ENCODE measurements at regions not wholly inside any gene's neighbourhood (a gene's known extent, or its start where the extent isn't known, plus 50 kb on each side); places are given as distances from the start of the nearest gene placed in this dataset.

- FAIRE-seq (no peak), DNase-seq (ENCODE audit: low read depth, low spot score) (no peak)
- Histone ChIP-seq H3K9ac (ENCODE audit: control insufficient read depth, extremely low read depth, insufficient read depth, low read length) (peak overlapping the region; percentile 0), H3K4me1 (ENCODE audit: control insufficient read depth, extremely low read depth, insufficient read depth, low read length) (peaks cover 24% of the 10 kb centered on the region), H3K4me2 (ENCODE audit: control insufficient read depth, extremely low read depth, insufficient read depth, low read depth, low read length) (peak overlapping the region; percentile 72), H3K9me3 (ENCODE audit: control insufficient read depth, low read depth, low read length) (no peaks in the 10 kb centered on the region), H3K4me3 (ENCODE audit: control insufficient read depth in 2 of 3, extremely low read depth in 1 of 3, insufficient read depth in 2 of 3, low read depth in 1 of 3, low read length in 3 of 3) (peak overlapping the region in 1 of 3 experiments; percentile 2), H2AFZ (ENCODE audit: control insufficient read depth, low read length) (no peak overlapping the region), H3K79me2 (ENCODE audit: control insufficient read depth, insufficient read depth, low read length) (no peaks in the 10 kb centered on the region), H3K36me3 (ENCODE audit: control insufficient read depth in 2 of 2, extremely low read depth in 1 of 2, insufficient read depth in 2 of 2, low read length in 2 of 2) (no peaks in the 10 kb centered on the region), H3K9me1 (ENCODE audit: control insufficient read depth, extremely low read depth, insufficient read depth, low read length) (no peaks in the 10 kb centered on the region), H3K27me3 (ENCODE audit: control insufficient read depth, extremely low read depth, insufficient read depth, low read length) (no peaks in the 10 kb centered on the region), H3K27ac (ENCODE audit: control insufficient read depth, insufficient read depth, low read length) (peak overlapping the region; percentile 85), H4K20me1 (ENCODE audit: control insufficient read depth, extremely low read depth, insufficient read depth, low read length) (no peaks in the 10 kb centered on the region)
- TF ChIP-seq CTCF (optimal IDR thresholded peaks at IDR 0.05 in 1 of 3, IDR thresholded peaks at IDR 0.05 in 1 of 3, conservative IDR thresholded peaks at IDR 0.05 in 1 of 3; ENCODE audit: extremely low read depth in 1 of 3, insufficient read depth in 2 of 3, low read length in 3 of 3) (no peak), EZH2 (IDR thresholded peaks at IDR 0.05; ENCODE audit: low read length) (no peak)
- dilution Hi-C loops (cut with MboI; ENCODE audit: extremely low pct_ligation_motif_present, low sequenced_read_pairs) = no loop called here
Observed at GRCh38 chr6:119540417-119540816, 190.9 kb upstream of the MAN1A1 start.

GRCh38 chr6:119539066-119539746 lies 189.6 kb upstream of the MAN1A1 start:
- Histone ChIP-seq H3K9me1 (ENCODE audit: control insufficient read depth, extremely low read depth, insufficient read depth, low read length) (no peaks in the 10 kb centered on the region), H3K9me3 (ENCODE audit: control insufficient read depth, low read depth, low read length) (no peaks in the 10 kb centered on the region), H3K27ac (ENCODE audit: control insufficient read depth, insufficient read depth, low read length) (no peak overlapping the region), H3K4me2 (ENCODE audit: control insufficient read depth, extremely low read depth, insufficient read depth, low read depth, low read length) (no peak overlapping the region), H3K4me1 (ENCODE audit: control insufficient read depth, extremely low read depth, insufficient read depth, low read length) (peaks cover 36% of the 10 kb centered on the region), H3K9ac (ENCODE audit: control insufficient read depth, extremely low read depth, insufficient read depth, low read length) (no peak overlapping the region), H2AFZ (ENCODE audit: control insufficient read depth, low read length) (no peak overlapping the region), H3K79me2 (ENCODE audit: control insufficient read depth, insufficient read depth, low read length) (no peaks in the 10 kb centered on the region), H3K27me3 (ENCODE audit: control insufficient read depth, extremely low read depth, insufficient read depth, low read length) (no peaks in the 10 kb centered on the region), H4K20me1 (ENCODE audit: control insufficient read depth, extremely low read depth, insufficient read depth, low read length) (no peaks in the 10 kb centered on the region), H3K36me3 (ENCODE audit: control insufficient read depth in 2 of 2, extremely low read depth in 1 of 2, insufficient read depth in 2 of 2, low read length in 2 of 2) (no peaks in the 10 kb centered on the region), H3K4me3 (ENCODE audit: control insufficient read depth in 2 of 3, extremely low read depth in 1 of 3, insufficient read depth in 2 of 3, low read depth in 1 of 3, low read length in 3 of 3) (no peak overlapping the region)
- FAIRE-seq = no peak
- TF ChIP-seq EZH2 (IDR thresholded peaks at IDR 0.05; ENCODE audit: low read length) (no peak), CTCF (optimal IDR thresholded peaks at IDR 0.05 in 1 of 3, IDR thresholded peaks at IDR 0.05 in 1 of 3, conservative IDR thresholded peaks at IDR 0.05 in 1 of 3; ENCODE audit: extremely low read depth in 1 of 3, insufficient read depth in 2 of 3, low read length in 3 of 3) (no peak)
- dilution Hi-C loops (cut with MboI; ENCODE audit: extremely low pct_ligation_motif_present, low sequenced_read_pairs) = no loop called here
- no peak for DNase-seq (ENCODE audit: low read depth, low spot score)

Data from keratinocyte (primary cell).